ENCODE measurements at regions not wholly inside any gene's neighbourhood (a gene's known extent, or its start where the extent isn't known, plus 50 kb on each side); places are given as distances from the start of the nearest gene placed in this dataset.

DNA sequence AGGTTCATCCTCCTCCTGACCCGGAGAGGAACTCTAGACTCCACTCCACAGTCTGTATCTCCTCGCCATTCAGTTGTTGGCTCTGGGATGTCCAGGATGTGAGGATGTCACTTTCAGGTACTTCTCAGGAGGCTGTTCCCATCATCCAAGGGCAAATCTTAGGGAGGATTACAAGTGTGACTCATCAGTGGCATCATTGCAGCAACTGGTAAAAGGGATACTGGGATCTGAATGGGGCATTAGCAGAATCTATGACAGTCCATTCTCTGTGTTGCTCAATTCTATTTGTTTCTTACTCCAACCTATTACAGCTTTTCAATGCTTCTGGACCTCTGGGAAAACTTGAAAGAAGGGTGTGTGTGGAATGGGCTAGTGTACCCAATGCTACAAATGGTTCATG is 81.5 kb upstream of the FN1 start:
- H3K27ac ChIP-seq (ENCODE audit: low read depth, low read length, poor library complexity, severe bottlenecking) = no peak overlapping the region
- H3K79me2 ChIP-seq (ENCODE audit: insufficient read depth, low read length) = no peaks in the 10 kb centered on the region
- no peak overlapping the region for H3K4me2 ChIP-seq (ENCODE audit: low read length)
- H3K4me3 ChIP-seq (ENCODE audit: low read depth, low read length, poor library complexity, severe bottlenecking) = no peak overlapping the region
- no peaks in the 10 kb centered on the region for H3K36me3 ChIP-seq (ENCODE audit: insufficient read depth, low read length)
- no peak overlapping the region for H3K9ac ChIP-seq (ENCODE audit: low read length)
- H3F3A ChIP-seq (ENCODE audit: insufficient read depth, low read length) = no peaks in the 10 kb centered on the region
- H3K9me3 ChIP-seq (ENCODE audit: low read length) = no peaks in the 10 kb centered on the region
- TF ChIP-seq, protein P1, sequence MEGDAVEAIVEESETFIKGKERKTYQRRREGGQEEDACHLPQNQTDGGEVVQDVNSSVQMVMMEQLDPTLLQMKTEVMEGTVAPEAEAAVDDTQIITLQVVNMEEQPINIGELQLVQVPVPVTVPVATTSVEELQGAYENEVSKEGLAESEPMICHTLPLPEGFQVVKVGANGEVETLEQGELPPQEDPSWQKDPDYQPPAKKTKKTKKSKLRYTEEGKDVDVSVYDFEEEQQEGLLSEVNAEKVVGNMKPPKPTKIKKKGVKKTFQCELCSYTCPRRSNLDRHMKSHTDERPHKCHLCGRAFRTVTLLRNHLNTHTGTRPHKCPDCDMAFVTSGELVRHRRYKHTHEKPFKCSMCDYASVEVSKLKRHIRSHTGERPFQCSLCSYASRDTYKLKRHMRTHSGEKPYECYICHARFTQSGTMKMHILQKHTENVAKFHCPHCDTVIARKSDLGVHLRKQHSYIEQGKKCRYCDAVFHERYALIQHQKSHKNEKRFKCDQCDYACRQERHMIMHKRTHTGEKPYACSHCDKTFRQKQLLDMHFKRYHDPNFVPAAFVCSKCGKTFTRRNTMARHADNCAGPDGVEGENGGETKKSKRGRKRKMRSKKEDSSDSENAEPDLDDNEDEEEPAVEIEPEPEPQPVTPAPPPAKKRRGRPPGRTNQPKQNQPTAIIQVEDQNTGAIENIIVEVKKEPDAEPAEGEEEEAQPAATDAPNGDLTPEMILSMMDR (IDR thresholded peaks at IDR 0.05; ENCODE audit: low read length) = no peak
- TF ChIP-seq EZH2 (IDR thresholded peaks at IDR 0.05; ENCODE audit: borderline replicate concordance, low read length) = no peak
- H2AFZ ChIP-seq (ENCODE audit: low read length) = no peak overlapping the region
- no peaks in the 10 kb centered on the region for H4K20me1 ChIP-seq (ENCODE audit: insufficient read depth, low read length)
- no peaks in the 10 kb centered on the region for H3K27me3 ChIP-seq (ENCODE audit: insufficient read depth, low read length)
- no peaks in the 10 kb centered on the region for H3K9me2 ChIP-seq (ENCODE audit: low read depth, low read length)
- H3K4me1 ChIP-seq (ENCODE audit: insufficient read depth, low read length, severe bottlenecking) = no peaks in the 10 kb centered on the region

GRCh38 chr2:215514516-215514915 is 78.6 kb upstream of the FN1 start:
- Histone ChIP-seq H2AFZ (ENCODE audit: low read length) (no peak overlapping the region), H3K9ac (ENCODE audit: low read length) (no peak overlapping the region), H3K27me3 (ENCODE audit: insufficient read depth, low read length) (no peaks in the 10 kb centered on the region), H3K9me3 (ENCODE audit: low read length) (no peaks in the 10 kb centered on the region), H3F3A (ENCODE audit: insufficient read depth, low read length) (no peaks in the 10 kb centered on the region), H3K9me2 (ENCODE audit: low read depth, low read length) (no peaks in the 10 kb centered on the region), H3K4me2 (ENCODE audit: low read length) (no peak overlapping the region), H3K4me3 (ENCODE audit: low read depth, low read length, poor library complexity, severe bottlenecking) (no peak overlapping the region), H4K20me1 (ENCODE audit: insufficient read depth, low read length) (no peaks in the 10 kb centered on the region), H3K4me1 (ENCODE audit: insufficient read depth, low read length, severe bottlenecking) (no peaks in the 10 kb centered on the region), H3K79me2 (ENCODE audit: insufficient read depth, low read length) (no peaks in the 10 kb centered on the region), H3K36me3 (ENCODE audit: insufficient read depth, low read length) (no peaks in the 10 kb centered on the region), H3K27ac (ENCODE audit: low read depth, low read length, poor library complexity, severe bottlenecking) (no peak overlapping the region)
- TF ChIP-seq, protein P1 (IDR thresholded peaks at IDR 0.05; ENCODE audit: low read length) = no peak
- no peak for TF ChIP-seq EZH2 (IDR thresholded peaks at IDR 0.05; ENCODE audit: borderline replicate concordance, low read length)

DNA sequence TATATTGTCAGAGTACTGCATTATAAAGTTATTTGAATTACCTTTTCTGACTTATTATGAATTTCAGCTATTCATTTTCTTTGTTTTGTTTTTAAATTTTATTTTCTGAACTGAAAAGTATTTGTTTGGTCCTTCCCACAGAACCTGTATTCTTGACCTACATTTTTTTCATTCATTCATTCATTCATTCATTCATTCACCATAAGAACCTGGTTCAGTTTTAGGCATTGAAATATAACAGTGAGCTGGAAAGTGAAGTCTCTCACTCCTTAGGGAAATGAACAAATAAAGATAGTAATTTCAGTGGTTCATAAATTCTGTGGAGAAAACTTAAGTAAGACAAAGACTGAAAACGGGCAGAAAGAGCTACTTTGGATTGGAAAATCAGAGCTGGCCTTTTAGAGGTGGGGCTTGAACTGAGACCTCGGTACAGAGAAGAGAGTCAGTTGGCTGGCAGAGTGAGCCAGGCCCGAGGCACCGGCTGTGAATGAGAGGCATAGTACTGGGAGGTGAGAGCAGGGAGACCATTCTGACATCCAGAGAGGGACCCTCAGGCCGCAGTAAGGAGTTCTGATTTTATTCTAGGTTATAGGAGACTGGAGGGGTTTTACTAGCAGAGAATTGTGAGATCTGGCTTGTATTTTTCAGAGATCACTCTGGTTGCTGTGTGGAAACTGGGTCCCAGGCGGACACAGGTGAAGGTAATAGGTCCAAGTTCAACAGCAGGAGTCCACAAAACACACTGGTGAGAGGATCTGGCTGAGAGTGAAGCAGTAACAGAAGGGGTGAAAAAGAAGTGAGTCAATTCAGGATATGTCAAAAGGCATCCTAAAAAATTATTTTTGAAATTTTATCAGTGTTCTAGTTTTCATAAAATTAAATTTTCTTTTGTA is 75.8 kb upstream of the FN1 start:
- H3K9ac ChIP-seq (ENCODE audit: low read length) = no peak overlapping the region
- H3K4me1 ChIP-seq (ENCODE audit: insufficient read depth, low read length, severe bottlenecking) = no peaks in the 10 kb centered on the region
- H3K9me2 ChIP-seq (ENCODE audit: low read depth, low read length) = no peaks in the 10 kb centered on the region
- H3K4me2 ChIP-seq (ENCODE audit: low read length) = no peak overlapping the region
- H3K4me3 ChIP-seq (ENCODE audit: low read depth, low read length, poor library complexity, severe bottlenecking) = no peak overlapping the region
- no peaks in the 10 kb centered on the region for H3K79me2 ChIP-seq (ENCODE audit: insufficient read depth, low read length)
- no peak overlapping the region for H2AFZ ChIP-seq (ENCODE audit: low read length)
- TF ChIP-seq, protein P1 (IDR thresholded peaks at IDR 0.05; ENCODE audit: low read length) = no peak
- no peak overlapping the region for H3K27ac ChIP-seq (ENCODE audit: low read depth, low read length, poor library complexity, severe bottlenecking)
- H3K9me3 ChIP-seq (ENCODE audit: low read length) = no peaks in the 10 kb centered on the region
- no peaks in the 10 kb centered on the region for H4K20me1 ChIP-seq (ENCODE audit: insufficient read depth, low read length)
- H3F3A ChIP-seq (ENCODE audit: insufficient read depth, low read length) = no peaks in the 10 kb centered on the region
- H3K36me3 ChIP-seq (ENCODE audit: insufficient read depth, low read length) = no peaks in the 10 kb centered on the region
- no peaks in the 10 kb centered on the region for H3K27me3 ChIP-seq (ENCODE audit: insufficient read depth, low read length)
